ENCODE measurements at regions not wholly inside any gene's neighbourhood (a gene's known extent, or its start where the extent isn't known, plus 50 kb on each side); places are given as distances from the start of the nearest gene placed in this dataset.
"Not testable (repeated sequence)": the region's sequence is repeated elsewhere in the genome, so short reads cannot be mapped to it uniquely, and the experiment has no call there.

DNA sequence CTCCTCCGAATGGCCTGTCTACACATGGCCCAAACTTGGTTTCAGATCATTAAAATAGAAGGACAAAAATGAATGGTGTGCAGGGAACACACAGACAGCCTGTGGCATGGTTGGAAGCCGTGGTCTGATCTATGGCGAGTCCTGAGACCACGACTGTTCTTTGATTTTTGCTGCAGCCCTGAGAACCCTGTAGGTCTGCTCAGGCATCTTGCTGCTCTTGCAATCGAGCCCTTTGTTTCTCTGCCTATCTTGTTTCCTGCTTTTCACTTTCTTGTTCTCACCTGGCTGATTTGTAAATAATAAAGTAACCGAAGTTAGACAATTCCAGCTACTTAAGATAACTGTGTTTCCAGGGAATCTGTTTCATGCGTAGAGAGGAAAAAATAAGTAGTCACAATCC is 54.1 kb upstream of the NBPF9 start:
- DNase-seq (ENCODE audit: low spot score in 2 of 2); H3K4me3 ChIP-seq; H3K27me3 ChIP-seq; H3K4me1 ChIP-seq; H3K36me3 ChIP-seq; H3K9me3 ChIP-seq; H3K27ac ChIP-seq: not testable (repeated sequence)
- WGBS, result 77% methylated on average over 5 of the region's 7 CpGs

DNA sequence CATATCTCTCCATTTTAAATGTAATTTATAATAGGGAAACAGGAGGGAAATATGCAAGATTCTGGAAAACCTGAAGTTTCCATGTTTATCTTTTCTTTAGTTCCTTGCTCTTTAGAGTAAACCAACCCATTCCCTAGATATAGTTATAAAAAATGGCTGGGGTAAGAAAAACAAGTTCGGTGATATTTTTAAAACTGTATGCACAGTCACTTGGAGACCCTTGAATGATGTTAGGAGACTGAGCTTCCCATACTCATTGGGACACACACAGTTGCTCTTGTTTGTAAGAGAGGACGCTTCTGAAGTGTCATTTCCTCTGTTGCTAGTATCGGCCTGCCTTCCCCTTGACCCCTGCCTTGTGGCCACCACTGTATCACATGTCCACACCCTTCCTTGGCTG is 55.0 kb upstream of the NBPF9 start:
- not testable (repeated sequence) for H3K27ac ChIP-seq; H3K27me3 ChIP-seq; DNase-seq (ENCODE audit: low spot score in 2 of 2); H3K9me3 ChIP-seq; H3K36me3 ChIP-seq; H3K4me3 ChIP-seq; H3K4me1 ChIP-seq
- 44% methylated on average over 2 of the region's 3 CpGs for WGBS

DNA sequence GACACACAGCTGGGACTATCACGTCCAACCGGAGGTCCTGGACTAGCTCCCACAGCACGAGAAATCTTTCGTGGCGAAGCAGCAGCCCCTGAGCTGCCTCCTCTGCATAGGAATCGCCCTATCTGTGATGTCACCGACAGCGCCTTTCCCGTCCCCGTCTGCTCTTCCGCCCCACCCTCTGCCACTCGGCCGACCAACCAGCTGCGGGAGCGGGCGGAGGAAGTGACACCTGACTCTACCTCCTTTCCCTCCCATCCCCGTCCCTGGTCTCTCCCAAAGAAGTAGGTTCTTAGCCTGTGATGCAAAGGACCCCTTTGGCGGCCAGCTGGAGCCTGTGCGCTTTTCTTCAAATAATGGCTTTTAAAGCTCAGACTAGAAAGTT is 59.7 kb upstream of the NBPF9 start:
- DNase-seq (ENCODE audit: low spot score in 2 of 2); H3K4me1 ChIP-seq; H3K27ac ChIP-seq; H3K27me3 ChIP-seq; H3K36me3 ChIP-seq; H3K4me3 ChIP-seq; H3K9me3 ChIP-seq: not testable (repeated sequence)
- 35% methylated on average over 2 of the region's 19 CpGs for WGBS

DNA sequence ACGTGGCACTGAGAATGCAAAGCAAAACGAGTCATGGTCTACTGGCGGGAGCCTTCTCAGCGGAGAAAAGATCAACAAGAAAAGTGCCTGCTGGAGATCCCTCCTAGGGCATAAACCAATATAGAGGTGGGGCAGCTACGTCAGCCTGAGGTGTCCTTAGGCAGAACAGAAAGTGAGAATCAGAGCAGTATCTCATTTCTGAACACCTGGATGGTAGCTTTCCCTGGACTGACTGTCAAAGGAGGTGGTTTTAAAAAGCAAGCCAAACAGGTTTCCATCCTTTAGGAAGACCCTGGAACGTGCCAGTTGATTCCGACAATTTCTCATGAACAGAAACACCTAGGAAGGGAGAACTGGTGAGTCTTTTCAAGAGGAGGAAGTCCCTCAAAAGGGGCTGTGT is 71.4 kb upstream of the NBPF9 start:
- not testable (repeated sequence) for H3K9me3 ChIP-seq; DNase-seq (ENCODE audit: low spot score in 2 of 2); H3K4me1 ChIP-seq; H3K27me3 ChIP-seq; H3K36me3 ChIP-seq; H3K27ac ChIP-seq
- WGBS, result 49% methylated on average over 3 of the region's 7 CpGs
- peak overlapping the region; percentile 30 for H3K4me3 ChIP-seq

DNA sequence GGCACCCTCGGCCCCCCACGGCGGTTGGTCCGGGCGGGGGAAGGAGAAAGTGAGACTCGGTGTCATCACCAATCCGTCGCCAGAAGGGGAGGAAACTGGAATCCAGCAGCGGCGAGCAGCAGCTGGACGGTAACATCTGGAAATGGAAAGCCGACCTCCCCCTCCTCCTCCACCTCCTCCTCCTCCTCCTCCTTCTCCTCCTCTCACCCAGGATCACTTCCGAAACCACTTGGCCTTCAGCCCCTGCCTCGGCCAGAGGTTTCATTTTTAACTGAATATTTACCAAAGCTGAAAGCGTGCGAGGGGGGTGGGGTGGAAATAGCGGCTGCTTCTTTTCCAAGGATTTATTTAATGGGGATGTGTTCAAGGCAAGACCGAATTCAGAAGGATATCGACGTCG is 72.5 kb upstream of the NBPF9 start:
- not testable (repeated sequence) for H3K27me3 ChIP-seq, H3K9me3 ChIP-seq, H3K27ac ChIP-seq, H3K36me3 ChIP-seq, H3K4me1 ChIP-seq
- peak overlapping the region; percentile 49 for H3K4me3 ChIP-seq
- WGBS, result 0% methylated on average over 6 of the region's 21 CpGs
- DNase-seq (ENCODE audit: low spot score in 2 of 2), result peak in 1 of 2 donors; percentile 48

DNA sequence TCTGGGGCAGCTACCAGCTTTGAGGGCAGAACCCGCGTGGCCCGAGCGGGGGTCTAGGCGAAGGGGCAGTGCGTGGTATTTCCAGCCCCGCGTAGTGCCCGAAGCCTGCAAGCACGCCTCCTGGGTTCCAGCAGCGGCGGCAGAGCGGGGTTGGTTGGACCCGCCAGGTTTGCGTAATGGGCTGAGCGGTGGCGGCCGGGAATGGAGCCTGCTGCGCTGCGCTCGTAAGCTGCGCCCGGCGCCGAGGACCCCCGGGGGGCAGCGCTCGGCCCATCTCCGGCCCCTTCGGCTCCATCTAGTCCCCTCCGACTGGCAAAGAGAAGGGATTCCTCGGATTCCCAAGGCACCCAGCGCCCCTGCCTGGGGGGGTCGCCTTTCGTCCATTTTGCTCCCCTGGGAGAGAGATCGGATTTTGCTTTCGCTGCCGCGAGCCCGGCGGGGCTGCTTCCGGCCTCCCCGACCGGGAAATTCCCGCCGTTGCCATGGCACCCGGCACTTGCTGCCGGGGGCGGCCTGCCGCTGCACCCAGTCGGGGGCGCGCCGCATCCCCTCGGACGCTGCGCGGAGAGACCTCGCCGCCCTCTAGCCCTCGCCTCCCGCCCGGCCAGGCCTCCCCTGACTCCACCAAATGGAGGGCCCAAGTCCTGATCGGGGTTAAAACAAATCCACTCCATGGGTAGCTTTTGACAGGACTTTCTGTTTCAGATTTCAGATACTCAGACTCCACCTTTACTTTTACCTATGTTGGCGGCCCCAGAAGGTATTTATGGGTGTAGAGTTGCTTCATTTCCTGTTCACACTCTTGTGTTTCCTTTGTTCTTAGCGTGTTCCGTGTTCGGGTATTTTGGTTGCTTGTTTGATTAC is 73.3 kb upstream of the NBPF9 start:
- TF ChIP-seq POLR2A (IDR thresholded peaks at IDR 0.05), result peak in 1 of 2 donors; percentile 46
- Histone ChIP-seq H3K4me3 (peak overlapping the region; percentile 59), H3K27ac (peak overlapping the region; percentile 89)
- not testable (repeated sequence) for H3K4me1 ChIP-seq, H3K36me3 ChIP-seq, H3K27me3 ChIP-seq, H3K9me3 ChIP-seq
- 0% methylated on average over 2 of the region's 68 CpGs for WGBS
- peak; percentile 60 to 75 for DNase-seq (ENCODE audit: low spot score in 2 of 2)

DNA sequence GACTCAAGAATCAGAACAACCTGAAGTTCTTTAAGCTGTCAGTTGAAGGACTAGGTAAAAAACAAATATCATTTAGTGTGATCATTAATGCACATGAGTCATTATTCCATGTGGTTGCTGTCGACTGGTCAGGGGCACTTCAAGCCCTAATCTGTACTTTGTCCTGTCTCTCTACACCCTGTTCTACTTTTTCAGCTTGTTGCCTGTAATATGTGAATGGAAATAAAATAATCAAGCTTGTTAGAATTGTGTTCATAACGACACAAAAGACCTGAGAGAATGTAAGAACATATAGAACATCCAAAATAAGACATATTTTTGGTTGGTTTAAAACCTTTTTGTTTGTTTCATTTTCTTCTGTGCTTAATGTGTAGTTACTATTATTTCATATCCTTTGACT is 87.4 kb upstream of the NBPF9 start:
- H3K36me3 ChIP-seq; DNase-seq (ENCODE audit: low spot score in 2 of 2); H3K27ac ChIP-seq; H3K9me3 ChIP-seq; H3K4me1 ChIP-seq; H3K4me3 ChIP-seq; H3K27me3 ChIP-seq: not testable (repeated sequence)
- WGBS, result 56% methylated on average over 2 of the region's 2 CpGs

DNA sequence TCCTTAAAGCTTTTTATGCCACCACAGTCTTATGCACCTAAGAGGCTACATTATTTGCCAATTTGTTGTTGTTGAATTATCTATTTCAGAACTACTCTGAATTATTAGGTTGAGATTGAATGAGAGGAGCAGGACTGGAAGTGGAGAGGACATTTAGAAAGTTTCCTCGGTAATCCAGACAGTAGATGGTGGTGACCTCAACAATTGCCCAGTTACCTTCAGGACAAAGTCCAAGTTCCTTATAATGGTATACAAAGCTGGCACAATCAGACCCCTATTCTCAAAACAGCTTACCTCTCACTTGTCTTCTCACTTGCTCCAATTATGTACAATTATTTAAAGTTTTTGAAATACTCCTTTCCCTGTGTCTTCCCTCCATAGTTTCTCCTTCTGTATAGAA is 93.3 kb upstream of the NBPF9 start:
- H3K9me3 ChIP-seq; H3K36me3 ChIP-seq; H3K4me1 ChIP-seq; H3K27me3 ChIP-seq; H3K4me3 ChIP-seq; H3K27ac ChIP-seq; DNase-seq (ENCODE audit: low spot score in 2 of 2): not testable (repeated sequence)
- WGBS, result 88% methylated on average over 1 of the region's 1 CpG

DNA sequence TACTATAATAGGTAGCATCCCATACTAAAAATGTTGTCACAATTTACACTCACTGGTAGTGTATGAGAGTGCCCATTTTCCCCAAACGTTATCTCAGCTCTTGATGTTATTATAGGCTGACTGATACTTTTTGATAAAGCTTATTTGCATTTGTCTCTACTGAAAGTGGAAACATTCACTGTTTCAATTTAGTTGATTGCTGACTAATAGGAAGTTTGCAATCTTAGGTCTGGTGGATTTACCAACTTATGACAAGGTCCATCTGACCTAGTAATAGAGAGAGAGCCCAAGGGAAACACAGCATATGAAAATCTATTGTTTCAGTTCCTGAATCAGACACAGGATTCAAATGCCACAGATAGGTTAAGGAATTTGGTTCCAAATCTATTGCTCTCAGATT is 97.2 kb upstream of the NBPF9 start:
- not testable (repeated sequence) for H3K27ac ChIP-seq; H3K4me1 ChIP-seq; DNase-seq (ENCODE audit: low spot score in 2 of 2); H3K9me3 ChIP-seq; H3K27me3 ChIP-seq; H3K36me3 ChIP-seq; H3K4me3 ChIP-seq
- 57% methylated on average over 1 of the region's 1 CpG for WGBS

DNA sequence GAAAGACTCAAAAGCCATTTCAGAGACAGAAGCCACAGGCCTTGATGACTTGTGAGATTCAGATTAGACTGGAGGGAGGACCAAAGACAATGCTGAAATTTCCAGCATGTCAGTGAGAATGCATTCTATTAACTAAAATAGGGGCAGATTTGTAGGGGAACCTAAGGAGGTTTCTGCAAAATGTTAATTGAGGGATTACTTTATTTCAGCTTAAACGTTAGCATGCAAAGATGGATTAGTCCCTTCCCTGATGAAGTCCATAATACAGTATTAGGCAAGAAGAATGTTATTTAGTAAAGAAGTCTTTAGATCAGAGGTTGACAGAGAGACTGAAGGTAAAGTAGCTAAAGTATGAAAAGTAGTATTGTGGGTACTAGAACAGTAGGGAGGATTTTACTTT is 98.9 kb upstream of the NBPF9 start:
- not testable (repeated sequence) for H3K4me1 ChIP-seq; H3K36me3 ChIP-seq; H3K4me3 ChIP-seq; H3K27ac ChIP-seq; DNase-seq (ENCODE audit: low spot score in 2 of 2); H3K27me3 ChIP-seq; H3K9me3 ChIP-seq
- WGBS, result 71% methylated on average over 1 of the region's 1 CpG

DNA sequence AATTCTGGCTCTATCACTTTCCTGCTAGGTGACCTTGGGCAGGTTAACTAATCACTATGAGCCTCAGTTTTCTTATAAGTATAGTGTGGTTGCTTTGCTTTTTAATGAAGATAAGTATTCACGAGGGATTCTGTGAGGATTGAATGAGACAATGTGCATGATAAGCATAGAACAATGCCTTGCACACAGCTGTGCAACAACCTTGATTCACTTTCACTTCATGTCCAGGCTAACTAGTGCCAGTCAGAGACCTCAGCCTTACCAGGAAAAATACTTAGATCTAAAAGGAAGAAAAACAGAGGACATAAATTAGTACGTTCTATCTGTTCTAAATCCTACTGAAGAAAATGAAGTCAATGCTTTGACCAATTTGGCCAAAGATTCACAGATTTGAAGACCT is 101.0 kb upstream of the NBPF9 start:
- H3K4me1 ChIP-seq; H3K36me3 ChIP-seq; DNase-seq (ENCODE audit: low spot score in 2 of 2); H3K27ac ChIP-seq; H3K4me3 ChIP-seq; H3K27me3 ChIP-seq; H3K9me3 ChIP-seq: not testable (repeated sequence)
- WGBS, result 59% methylated on average over 2 of the region's 2 CpGs

DNA sequence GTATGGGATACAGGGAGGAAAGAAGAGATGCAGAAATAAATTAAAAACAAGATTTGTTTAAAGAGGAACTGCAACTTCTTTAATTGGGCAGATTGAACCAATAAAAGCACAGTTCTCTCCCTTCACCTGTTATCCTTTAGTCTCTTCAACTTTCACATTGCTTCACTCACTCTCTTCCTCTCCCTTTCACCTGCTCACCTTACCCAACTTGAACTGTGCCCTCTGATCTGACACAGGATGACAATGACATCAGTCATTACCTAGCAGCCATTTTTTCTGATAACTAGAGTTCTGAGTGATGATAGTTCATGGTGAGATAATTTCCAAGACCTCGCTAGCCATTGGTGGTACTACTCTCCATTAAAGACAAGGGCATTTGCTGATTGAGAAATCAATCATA is 105.5 kb upstream of the NBPF9 start:
- H3K9me3 ChIP-seq; H3K4me1 ChIP-seq; H3K27me3 ChIP-seq; H3K27ac ChIP-seq; H3K4me3 ChIP-seq; H3K36me3 ChIP-seq; DNase-seq (ENCODE audit: low spot score in 2 of 2): not testable (repeated sequence)
- no CpG with 5 or more reads among the region's 1 CpG for WGBS

DNA sequence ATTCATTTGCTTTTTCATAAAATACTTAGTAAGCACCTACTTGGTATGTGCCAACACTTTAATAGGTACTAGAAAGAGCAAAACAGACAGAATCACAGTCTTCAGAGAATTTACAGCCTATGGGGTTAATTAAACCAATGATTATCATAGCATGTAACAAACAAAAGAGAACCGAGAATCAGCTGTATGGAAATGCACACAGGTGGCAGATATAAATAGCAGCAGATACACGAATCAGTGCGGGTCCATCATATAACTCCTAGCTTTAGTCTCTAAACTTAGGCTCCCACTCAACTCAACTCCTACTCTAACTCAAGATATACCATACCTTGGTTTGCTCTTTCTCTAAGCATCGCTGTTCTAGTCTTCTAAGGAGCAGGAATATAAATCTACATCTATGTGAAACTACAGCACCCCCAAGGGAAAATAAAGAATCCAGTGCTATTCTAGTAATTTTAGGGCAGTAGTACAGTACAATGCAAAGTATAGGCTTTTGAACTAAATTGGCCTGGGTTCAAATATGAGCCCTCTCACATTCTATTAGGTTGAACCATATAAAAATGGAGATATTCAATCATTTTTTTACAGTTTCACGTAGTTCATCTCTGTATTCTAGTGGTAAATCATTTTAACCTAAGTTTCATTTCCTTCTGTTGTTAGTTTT is 108.5 kb upstream of the NBPF9 start:
- H3K27ac ChIP-seq; H3K4me1 ChIP-seq; H3K27me3 ChIP-seq; H3K4me3 ChIP-seq; H3K9me3 ChIP-seq; H3K36me3 ChIP-seq; DNase-seq (ENCODE audit: low spot score in 2 of 2): not testable (repeated sequence)
- 92% methylated on average over 1 of the region's 5 CpGs for WGBS

DNA sequence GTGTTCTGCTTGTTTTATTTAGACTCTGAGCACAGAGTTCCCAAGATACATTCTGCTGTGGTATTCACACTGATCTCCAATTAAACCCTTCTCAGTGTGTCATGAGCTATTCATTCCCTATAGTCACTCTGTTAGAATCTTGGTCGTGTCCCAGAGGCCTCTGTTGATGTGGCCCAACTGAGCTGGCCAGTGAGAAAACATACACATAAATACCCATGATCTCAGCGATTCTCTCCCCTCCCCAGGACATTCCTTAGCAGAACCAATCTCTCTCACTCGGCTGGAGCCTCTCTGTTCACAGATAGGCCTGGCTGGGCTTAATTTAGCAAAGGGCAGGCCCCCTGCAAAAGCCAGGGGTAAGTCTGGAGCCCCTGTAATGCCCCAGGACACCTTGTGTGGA is 109.6 kb upstream of the NBPF9 start:
- WGBS, result no CpG with 5 or more reads among the region's 3 CpGs
- H3K4me3 ChIP-seq; H3K4me1 ChIP-seq; H3K9me3 ChIP-seq; H3K27ac ChIP-seq; H3K36me3 ChIP-seq; H3K27me3 ChIP-seq; DNase-seq (ENCODE audit: low spot score in 2 of 2): not testable (repeated sequence)

DNA sequence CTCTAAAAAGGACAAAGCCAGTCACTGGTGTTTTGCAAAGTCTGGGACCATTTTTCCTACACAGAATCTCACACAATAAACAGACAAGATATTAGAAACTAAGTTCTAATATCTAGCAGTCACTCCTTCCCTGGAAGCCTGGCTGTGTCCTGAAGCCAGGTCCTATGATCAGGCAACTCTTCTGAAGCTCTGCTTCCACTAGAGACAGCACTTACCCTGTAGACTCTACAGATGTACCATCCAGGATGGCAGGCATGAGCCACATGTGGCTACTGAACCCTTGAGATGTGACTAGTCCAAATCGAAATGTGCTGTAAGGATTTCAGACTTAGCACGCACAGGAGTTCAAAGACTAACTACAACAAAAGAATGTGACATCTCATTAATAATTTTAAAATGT is 110.3 kb upstream of the NBPF9 start:
- not testable (repeated sequence) for H3K4me1 ChIP-seq; H3K27ac ChIP-seq; H3K27me3 ChIP-seq; H3K36me3 ChIP-seq; H3K4me3 ChIP-seq; DNase-seq (ENCODE audit: low spot score in 2 of 2); H3K9me3 ChIP-seq
- WGBS, result no CpG with 5 or more reads among the region's 2 CpGs

All from suprapubic skin (tissue), 4 donors.